HG03378 (cell line): ENCODE measurements at regions not wholly inside any gene's neighbourhood (a gene's known extent, or its start where the extent isn't known, plus 50 kb on each side); places are given as distances from the start of the nearest gene placed in this dataset.

Experiments used
- ATAC-seq: cut with Tn5 transposase; IDR thresholded peaks from one replicate; pipeline ENCODE4 v1.9.1; 2021; ENCODE audit warnings: mild to moderate bottlenecking, moderate library complexity; ENCODE audit not compliant: unreplicated experiment

GRCh38 chr4:34138385-34138784 lies 2105.9 kb downstream of the ARAP2 start:
- ATAC-seq, result no peak

DNA sequence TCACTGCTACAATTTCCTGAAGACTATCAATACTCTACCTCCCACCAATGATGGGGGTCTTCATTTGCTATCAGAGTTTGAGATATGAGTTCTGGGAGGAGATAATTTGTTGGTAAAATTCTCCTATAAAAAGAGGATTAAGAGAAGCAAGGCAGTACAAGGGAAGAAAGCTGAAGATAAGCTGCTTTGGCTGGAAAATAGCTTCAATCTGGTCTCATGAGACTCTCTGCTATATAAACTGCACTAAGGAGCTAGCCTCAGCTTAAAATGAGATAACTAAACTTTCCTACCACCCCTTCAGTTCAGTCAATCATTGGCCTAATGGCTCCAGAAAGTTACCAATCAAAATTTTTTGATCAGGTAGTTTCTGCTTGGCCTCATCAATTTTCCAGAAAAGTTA lies 2105.0 kb downstream of the ARAP2 start:
- ATAC-seq, result no peak

DNA sequence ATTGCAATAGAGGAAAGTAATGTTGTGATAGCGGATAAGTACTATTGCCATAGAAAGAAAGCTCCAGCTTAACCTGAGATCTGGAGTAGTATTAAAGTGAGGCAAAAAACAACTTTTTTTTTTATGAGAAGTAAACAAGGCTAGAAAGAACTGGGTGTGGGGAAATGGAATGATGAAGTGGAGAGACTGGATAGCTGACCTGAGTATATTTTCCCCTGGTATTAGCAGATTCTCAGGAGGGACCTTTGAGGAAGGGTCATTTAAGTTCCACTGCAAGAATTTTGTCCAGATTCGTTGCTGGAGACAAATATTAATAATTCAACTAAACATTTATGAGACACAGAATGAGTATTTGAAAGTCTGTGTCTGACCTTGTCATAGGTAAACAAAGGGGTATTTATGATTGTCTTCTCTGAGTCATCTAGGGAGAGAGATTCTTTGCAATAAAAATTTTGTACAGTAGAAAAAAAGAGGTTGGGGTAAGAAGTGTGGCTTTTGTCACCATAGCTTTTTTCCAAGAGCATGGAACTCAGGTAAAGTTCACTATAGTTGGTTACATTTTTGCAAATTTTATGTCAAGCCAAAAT lies 2095.9 kb downstream of the ARAP2 start:
- no peak for ATAC-seq

GRCh38 chr4:34157547-34157946 lies 2086.8 kb downstream of the ARAP2 start:
- no peak for ATAC-seq

DNA sequence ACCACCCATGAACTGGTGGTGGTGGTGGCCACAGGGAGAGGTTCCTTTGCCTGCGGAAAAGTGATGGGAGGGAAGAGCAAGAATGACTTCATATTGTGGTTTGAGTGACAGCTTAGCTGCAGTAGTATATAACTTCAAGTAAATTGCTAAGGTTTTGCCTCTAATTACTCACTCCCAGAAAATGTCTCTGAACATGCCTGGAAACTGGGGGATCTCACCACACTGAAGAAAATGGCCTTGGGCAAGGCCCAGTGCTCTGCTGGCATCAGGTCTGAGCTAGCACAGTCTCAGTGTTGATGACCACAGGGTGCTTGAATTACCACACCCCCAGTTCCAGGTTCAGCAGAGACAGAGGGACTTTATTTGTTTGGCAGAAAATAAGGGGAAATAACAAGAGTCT lies 2085.4 kb downstream of the ARAP2 start:
- no peak for ATAC-seq

DNA sequence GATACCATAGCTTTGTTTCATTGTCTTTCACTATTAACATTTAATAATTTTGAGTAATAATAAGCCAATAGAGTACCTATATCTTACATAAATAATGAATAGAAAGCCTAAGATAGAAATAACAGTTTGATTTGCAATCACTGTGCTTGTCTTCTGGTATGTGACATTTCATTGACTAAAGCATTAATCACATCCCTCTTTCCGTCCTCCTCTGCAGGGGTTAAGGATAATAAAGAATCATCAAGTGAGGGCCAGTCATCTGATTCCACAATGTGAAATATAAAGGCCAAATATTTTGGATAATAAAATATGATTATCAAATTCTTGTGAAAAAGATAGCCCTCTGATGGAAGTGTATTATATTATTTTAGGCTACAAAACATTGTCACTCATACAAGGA lies 2073.4 kb downstream of the ARAP2 start:
- ATAC-seq, result no peak

- no peak for ATAC-seq
Measured at GRCh38 chr4:34176609-34177008, 2067.7 kb downstream of the ARAP2 start.

GRCh38 chr4:34178476-34178875 lies 2065.8 kb downstream of the ARAP2 start:
- ATAC-seq, result no peak

GRCh38 chr4:34181311-34181841 lies 2062.9 kb downstream of the ARAP2 start:
- ATAC-seq, result no peak

DNA sequence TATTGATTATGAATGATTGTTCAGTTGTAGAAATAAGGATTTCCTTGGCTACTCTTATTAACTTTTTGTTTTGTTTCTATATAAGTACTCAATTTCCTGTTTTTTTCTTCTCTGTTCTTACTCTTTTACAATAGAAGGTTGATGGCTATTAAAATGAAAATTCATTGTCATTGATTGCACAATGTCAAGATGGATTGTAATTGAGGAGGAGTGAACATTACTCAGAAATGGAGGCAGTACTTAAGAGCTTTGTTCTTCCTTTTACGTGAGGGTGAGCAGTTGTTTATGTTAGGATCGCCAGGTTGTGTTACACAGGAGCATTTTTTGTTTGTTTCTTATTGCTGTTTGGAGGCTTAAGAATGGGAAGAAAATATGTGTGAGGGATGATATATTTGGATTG lies 2062.4 kb downstream of the ARAP2 start:
- no peak for ATAC-seq

- ATAC-seq, result no peak
Measured at GRCh38 chr4:34182306-34182705, 2062.0 kb downstream of the ARAP2 start.

- ATAC-seq, result no peak
Measured at GRCh38 chr4:34183926-34184325, 2060.4 kb downstream of the ARAP2 start.

- ATAC-seq, result no peak
Measured at GRCh38 chr4:34187056-34187455, 2057.3 kb downstream of the ARAP2 start.

- no peak for ATAC-seq
Measured at GRCh38 chr4:34191443-34191842, 2052.9 kb downstream of the ARAP2 start.

GRCh38 chr4:34193451-34194154 lies 2050.7 kb downstream of the ARAP2 start:
- ATAC-seq, result no peak

GRCh38 chr4:34194585-34194984 lies 2049.7 kb downstream of the ARAP2 start:
- ATAC-seq, result no peak

GRCh38 chr4:34196375-34196774 lies 2047.9 kb downstream of the ARAP2 start:
- ATAC-seq, result no peak

DNA sequence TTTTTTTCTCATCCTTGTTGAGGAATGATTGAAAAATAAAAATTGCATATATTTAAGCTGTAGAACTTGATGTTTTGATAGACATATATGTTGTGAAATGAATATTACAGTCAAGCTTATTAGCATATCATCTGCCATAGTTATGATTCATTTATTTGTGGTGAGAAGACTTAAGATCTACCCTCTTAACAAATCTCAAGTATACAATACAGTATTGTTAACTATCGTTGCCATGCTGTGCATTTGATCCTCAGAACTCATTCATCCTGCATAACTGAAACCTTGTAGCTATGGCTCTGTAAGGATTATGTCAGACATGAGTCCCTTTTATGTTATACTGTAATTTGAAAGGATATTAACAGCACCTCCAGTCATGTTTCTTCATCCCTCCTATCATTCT lies 2045.3 kb downstream of the ARAP2 start:
- no peak for ATAC-seq

DNA sequence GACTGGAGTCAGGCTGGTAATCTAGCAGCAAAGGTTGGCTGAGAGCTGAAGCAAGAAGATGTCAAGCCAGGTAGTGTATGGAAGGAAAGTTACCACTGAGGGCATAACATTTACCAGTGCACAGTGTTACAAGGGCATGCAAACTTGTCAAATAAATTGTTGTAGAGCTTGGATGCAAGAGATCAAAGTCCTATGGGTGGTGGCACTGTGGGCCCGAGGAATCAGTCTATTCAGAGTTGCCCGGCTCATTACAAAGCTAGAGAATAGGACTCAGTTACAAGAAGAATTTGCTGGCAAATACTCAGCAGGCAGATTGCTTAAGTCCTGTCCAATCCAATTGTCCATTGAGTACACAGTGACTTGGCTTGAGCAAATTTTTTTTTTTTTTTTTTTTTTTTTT lies 2043.8 kb downstream of the ARAP2 start:
- no peak for ATAC-seq

DNA sequence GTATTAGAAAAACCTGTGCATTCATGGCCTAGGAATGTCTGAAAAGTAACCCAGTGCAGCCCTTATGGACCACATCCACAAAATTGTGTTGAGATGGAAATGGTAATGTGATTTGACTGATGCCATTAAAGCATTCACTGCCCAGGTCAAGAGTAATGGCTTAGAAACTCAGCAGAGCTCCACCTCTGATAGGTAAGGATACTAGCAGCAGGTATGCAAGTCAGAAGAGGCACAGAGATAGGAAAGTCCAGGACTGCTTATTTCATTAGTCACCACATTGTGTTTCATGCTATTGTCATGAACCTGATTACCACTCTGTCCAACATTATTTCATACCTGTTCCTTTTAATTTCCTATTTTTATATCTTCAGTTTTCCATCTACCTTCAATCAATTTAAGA lies 2042.2 kb downstream of the ARAP2 start:
- no peak for ATAC-seq

DNA sequence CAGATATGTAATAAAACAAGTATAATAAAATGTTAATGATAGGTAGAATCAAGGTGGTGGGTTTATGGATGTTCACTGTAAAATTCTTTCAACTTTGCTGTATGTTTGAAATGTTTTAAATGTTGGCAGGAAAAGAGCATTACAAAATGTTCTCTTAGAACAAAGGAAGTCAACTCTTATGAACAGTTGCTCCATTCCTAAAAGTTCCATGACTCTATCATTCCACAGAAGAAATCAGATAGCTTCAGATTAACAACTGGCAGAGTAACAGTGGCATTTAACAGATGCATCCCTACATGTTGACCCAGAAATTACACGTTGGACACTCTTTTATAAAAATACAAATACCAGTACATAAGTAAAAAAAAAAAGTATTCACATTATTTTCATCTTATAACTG lies 2023.7 kb downstream of the ARAP2 start:
- no peak for ATAC-seq

DNA sequence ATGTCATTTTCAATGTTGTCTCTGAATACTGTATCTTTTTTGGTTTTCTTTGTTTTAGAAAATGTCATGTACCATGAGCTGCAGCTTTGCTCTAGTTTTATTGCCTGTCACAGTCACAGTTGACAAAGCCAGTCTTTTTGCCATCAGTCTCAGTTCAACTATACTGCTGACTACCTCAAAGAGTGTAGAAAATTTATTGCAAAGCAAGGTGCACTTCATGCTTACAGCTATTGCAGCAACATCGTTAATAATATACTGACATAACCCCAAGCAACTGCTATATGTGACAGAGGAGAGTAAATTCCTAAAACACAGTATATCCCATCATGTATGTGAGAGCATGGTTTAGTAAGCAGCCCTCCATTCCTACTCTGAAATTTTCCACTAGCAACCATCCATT lies 2022.3 kb downstream of the ARAP2 start:
- no peak for ATAC-seq

DNA sequence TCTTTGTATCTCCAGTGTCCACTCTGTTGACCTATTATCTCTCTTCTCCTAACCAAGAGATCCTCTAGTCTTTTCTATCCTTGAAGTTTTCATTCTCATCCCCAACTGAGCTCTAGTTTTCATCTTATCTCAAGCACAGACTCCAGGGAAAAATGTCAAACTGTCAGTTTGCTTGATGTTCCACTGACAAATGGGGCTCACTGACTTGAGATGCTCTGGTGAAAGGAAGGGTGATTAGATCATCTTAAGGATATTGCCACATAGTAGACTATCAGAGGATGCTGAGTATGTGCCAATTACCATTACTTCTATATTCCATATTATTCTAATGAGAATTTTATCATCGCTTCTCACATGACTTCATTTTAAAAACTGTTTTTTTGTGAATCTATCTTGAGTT lies 2008.2 kb downstream of the ARAP2 start:
- no peak for ATAC-seq
